ENCODE measurements at regions not wholly inside any gene's neighbourhood (a gene's known extent, or its start where the extent isn't known, plus 50 kb on each side); places are given as distances from the start of the nearest gene placed in this dataset.

DNA sequence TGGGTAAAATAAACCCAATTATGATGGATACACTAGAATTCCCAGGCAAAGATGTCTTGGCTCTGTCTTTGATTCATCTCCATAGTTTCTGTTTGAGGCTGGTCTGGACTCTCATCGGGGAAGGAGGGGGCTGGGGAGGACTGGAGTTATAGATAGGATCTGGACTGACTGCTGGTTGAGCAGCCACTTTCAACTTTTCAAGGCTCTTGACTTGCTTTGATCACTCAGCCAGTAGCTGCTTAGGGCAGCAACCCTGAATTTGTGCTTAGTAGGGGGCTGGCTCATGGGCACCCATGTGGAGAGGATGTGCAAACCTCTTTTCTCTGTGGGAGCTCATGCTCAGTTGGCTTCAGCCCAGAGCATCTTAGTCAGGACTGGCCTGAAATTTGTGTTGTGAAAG, 114.0 kb upstream of the NEDD9 start:
- TF ChIP-seq, protein P1, sequence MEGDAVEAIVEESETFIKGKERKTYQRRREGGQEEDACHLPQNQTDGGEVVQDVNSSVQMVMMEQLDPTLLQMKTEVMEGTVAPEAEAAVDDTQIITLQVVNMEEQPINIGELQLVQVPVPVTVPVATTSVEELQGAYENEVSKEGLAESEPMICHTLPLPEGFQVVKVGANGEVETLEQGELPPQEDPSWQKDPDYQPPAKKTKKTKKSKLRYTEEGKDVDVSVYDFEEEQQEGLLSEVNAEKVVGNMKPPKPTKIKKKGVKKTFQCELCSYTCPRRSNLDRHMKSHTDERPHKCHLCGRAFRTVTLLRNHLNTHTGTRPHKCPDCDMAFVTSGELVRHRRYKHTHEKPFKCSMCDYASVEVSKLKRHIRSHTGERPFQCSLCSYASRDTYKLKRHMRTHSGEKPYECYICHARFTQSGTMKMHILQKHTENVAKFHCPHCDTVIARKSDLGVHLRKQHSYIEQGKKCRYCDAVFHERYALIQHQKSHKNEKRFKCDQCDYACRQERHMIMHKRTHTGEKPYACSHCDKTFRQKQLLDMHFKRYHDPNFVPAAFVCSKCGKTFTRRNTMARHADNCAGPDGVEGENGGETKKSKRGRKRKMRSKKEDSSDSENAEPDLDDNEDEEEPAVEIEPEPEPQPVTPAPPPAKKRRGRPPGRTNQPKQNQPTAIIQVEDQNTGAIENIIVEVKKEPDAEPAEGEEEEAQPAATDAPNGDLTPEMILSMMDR (IDR thresholded peaks at IDR 0.05): no peak
- TF ChIP-seq POLR2A (IDR thresholded peaks at IDR 0.05): no peak

Measured in Peyer's patch (tissue), 4 donors.